Activated T-helper 1 cell treated with anti-CD3 and anti-CD28 coated beads, Interleukin-2, amount 50 U/mL, for 16 hours (primary cell): ENCODE measurements at regions not wholly inside any gene's neighbourhood (a gene's known extent, or its start where the extent isn't known, plus 50 kb on each side); places are given as distances from the start of the nearest gene placed in this dataset.

Source experiments
- DNase-seq, 2 donors: peaks; one replicate each; pipeline ENCODE4 v3.0.0-alpha.2; 2020; ENCODE audit warnings: low read depth in 1 of 2, low spot score in 1 of 2

DNA sequence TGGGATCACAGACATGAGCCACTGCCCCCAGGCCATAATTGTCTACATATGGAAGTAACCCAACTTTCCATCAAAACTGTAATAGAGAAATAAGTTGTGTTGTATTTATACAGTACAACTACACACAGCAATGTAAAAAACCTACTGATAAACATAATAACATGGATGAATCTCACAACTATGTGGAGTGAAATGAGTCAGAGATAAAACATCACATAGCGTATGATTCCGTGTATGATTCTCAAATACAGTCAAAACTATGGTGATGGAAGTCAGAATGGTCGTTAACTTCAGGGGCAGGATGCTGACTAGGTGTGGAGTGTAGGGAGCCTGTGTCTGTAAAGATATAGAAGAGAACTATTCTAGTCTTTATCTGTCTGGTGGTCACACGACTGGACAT is 332.7 kb upstream of the SLCO3A1 start:
- no peak for DNase-seq

- no peak for DNase-seq
These were observed 332.0 kb upstream of the SLCO3A1 start for GRCh38 chr15:91521548-91521947.

- DNase-seq = no peak
These were observed 331.5 kb upstream of the SLCO3A1 start for GRCh38 chr15:91521996-91522395.

DNA sequence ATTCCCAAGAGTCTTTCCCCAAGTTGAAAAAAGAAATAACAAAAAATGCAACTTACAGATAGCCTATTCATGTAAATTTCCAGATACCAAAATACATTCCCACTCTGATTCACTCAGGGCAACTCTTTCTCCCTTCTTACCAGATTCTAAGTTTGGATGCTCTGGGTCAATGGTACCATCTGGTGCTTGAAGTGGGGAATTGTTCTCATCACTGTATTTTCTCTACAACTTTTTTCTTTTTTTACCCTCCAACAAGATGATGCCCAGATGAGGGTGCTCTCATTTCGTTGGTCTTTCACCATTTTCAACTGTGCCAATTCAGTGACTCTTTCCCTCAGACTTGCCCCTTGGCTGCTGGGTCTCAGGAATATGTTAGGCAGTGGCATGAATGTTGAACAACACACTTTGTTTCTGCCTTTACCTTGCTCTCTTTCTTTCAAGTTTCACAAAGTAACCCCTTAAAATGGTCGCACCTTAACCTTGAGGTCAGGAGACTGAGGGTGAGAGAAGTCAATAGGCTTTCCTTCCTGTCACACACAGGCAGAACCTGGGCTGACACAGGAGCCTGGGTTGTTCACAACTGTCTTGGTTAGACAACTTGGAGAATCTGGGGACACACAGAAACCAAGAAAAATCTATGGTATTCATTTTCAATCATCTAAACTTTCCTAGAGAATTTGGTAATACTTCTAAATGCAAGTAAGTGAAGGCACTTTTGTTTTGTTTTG is 330.7 kb upstream of the SLCO3A1 start:
- DNase-seq = no peak

GRCh38 chr15:91523596-91523995 is 329.9 kb upstream of the SLCO3A1 start:
- no peak for DNase-seq

- no peak for DNase-seq
These were observed 329.0 kb upstream of the SLCO3A1 start for GRCh38 chr15:91524534-91524933.

DNA sequence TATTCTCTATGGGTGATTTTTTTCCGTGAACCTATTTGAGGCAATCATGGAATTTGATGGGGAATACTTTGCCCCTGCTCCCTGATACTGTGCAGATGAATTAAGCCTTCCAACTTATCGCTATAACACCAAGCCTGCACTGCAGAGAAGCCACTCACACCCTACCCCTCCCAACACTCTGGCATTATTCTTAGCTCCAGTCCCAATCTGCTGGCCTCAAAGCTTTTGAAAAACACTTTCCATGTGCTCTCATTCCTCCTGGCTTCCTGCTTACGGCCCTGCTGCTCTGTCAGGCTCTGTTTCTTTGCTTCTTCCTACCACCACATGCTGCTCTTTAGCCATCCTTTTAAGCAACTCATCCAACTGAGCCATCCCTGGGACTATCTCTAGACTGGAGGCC is 327.8 kb upstream of the SLCO3A1 start:
- DNase-seq = no peak

GRCh38 chr15:91526424-91526823 is 327.1 kb upstream of the SLCO3A1 start:
- no peak for DNase-seq

GRCh38 chr15:91528801-91529200 is 324.7 kb upstream of the SLCO3A1 start:
- DNase-seq = no peak

GRCh38 chr15:91529534-91529933 is 324.0 kb upstream of the SLCO3A1 start:
- no peak for DNase-seq

GRCh38 chr15:91530279-91530678 is 323.2 kb upstream of the SLCO3A1 start:
- no peak for DNase-seq

- no peak for DNase-seq
These were observed 322.4 kb upstream of the SLCO3A1 start for GRCh38 chr15:91530956-91531582.

DNA sequence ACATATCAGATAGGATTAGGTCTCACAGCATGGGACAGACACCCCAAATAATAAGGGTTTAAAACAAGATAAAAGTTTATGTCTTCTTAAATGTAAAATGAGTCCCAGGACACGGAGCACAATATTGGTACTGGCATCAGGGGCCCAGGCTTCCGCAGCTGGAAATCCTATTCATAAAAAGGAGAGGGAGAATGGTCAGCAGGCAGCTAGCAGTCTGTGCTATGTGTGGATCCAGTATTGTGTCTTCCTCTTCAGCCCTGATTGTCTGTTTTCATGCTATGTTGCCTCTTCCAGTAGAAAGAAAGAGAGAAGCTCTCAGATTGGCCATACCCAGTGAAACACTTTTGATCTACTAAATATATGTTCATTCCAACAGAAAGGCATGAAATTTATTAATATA is 319.3 kb upstream of the SLCO3A1 start:
- DNase-seq = no peak

DNA sequence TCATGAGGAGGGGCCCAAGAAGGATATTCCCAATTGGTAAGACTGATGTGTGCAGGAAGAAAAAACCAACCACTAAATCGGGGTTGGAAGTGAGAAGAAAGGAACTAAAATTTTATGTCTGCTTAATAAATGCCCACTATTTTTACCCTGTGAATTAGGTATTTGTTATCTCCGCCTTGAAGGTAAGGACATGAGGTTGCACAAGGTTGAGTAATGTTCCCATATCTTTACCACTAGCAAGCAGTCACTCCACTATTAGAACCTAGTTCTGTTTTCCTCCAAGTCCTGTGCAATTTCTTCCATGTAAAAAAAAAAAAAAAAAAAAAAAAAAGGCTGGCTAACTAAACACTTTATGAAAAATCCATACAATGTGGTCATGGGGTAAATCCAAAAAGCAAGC is 318.5 kb upstream of the SLCO3A1 start:
- DNase-seq = no peak

GRCh38 chr15:91535856-91536500 is 317.5 kb upstream of the SLCO3A1 start:
- no peak for DNase-seq

- DNase-seq = no peak
These were observed 315.7 kb upstream of the SLCO3A1 start for GRCh38 chr15:91537856-91538255.

DNA sequence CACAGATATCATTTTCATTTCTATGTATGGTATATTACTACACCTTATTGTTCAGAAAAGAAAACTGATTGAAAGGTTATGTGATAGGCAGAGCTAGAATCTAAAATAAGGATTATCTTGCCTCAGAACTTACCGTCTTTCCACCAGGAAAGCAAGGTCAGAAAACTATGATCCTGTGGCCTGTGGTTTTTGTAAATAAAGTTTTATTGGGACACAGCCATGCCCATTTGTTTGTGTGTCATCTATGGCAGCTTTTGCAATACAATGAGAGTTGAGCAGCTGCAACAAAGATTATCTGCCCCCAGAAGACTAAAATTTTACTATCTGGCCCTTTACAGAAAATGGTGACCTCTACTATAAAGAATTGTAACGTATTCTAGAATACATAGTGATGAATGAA is 314.7 kb upstream of the SLCO3A1 start:
- no peak for DNase-seq

- DNase-seq = no peak
These were observed 312.2 kb upstream of the SLCO3A1 start for GRCh38 chr15:91541286-91541685.

DNA sequence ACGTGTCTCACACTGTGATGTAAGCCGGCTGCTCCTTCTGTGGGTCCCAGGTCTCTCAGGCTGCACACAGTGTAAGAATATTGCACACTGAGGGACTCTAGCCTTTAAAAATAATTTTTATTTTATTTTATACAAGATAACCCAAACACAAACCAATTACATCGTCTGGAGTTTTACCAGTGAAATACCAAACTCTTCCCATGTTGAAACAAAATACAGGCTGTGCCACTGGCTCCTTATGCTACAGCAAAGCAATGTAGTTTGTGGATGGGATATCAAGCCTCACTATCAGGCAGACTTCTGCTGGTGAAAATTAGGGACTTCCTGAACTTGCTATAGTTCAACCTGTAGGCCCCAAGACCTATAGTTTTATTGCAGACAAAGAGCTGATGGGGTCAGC is 311.3 kb upstream of the SLCO3A1 start:
- DNase-seq = no peak

- no peak for DNase-seq
These were observed 306.2 kb upstream of the SLCO3A1 start for GRCh38 chr15:91547356-91547755.

DNA sequence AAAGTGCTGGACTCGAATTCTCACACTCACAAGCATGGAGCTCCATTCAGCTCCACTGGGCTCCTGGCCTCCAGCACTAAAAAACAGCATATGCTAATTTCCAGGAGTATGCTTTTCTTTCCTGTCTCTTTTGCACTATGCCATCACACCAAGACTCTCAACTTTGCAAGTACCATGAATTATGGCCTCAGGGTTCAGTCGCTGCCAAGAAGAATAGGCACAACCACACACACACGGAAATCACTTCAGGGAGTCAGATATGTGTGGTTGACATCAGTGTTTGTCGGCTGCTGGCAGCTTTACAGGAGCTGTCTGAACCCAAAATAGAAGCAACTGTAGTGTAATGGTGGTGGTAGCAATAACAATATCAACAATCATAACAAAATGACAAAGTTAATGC is 305.0 kb upstream of the SLCO3A1 start:
- no peak for DNase-seq

DNA sequence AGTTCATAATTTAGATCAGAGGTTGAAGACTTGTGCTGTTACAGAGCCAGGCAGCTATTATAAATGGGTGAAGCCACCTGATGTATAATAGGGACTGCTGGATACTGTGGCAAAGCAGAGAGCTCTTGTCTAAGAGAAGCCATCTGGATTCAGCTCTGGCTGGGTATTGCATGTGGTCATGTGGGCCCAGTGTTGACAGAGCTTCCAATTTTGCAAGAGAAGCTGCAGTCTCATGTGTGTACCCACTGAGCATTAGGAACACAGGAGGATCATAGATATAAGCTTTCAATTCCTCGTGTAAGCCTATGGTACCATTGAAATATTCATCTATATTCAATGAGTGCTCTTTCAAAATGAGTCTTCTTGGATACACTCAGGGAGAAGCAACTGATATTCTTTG is 303.9 kb upstream of the SLCO3A1 start:
- no peak for DNase-seq

GRCh38 chr15:91552555-91552954 is 301.0 kb upstream of the SLCO3A1 start:
- DNase-seq = no peak
